SU-DHL-6 (cell line): ENCODE measurements at regions not wholly inside any gene's neighbourhood (a gene's known extent, or its start where the extent isn't known, plus 50 kb on each side); places are given as distances from the start of the nearest gene placed in this dataset.
"Not testable (repeated sequence)": the region's sequence is repeated elsewhere in the genome, so short reads cannot be mapped to it uniquely, and the experiment has no call there.

Experiments used
- H2AFZ ChIP-seq: fragments of 200-600 bp; sonication (generic); 2 replicates; pipeline ENCODE4 v1.6.1; 2014; ENCODE audit warnings: low read depth, mild to moderate bottlenecking, moderate library complexity, mixed read lengths, antibody characterized with exemption, low read length; ENCODE audit not compliant: severe bottlenecking
- H3F3A ChIP-seq: fragments of 200-600 bp; shearing (Covaris generic); 2 replicates; pipeline ENCODE4 v1.6.0; 2016; ENCODE audit warnings: antibody characterized with exemption, mild to moderate bottlenecking; ENCODE audit not compliant: insufficient read depth
- H3K27ac ChIP-seq: fragments of 200-600 bp; sonication (generic); 2 replicates; pipeline ENCODE4 v1.5.1; 2016; ENCODE audit warnings: low read depth, mild to moderate bottlenecking, low read length, moderate library complexity, mixed read lengths
- H3K27me3 ChIP-seq: fragments of 200-600 bp; sonication (generic), shearing (Covaris generic); 2 replicates; pipeline ENCODE4 v1.6.0; 2014; ENCODE audit warnings: mild to moderate bottlenecking, low read length
- H3K36me3 ChIP-seq: fragments of 200-600 bp; sonication (generic); 2 replicates; pipeline ENCODE4 v1.6.1; 2014; ENCODE audit warnings: mild to moderate bottlenecking, low read length, mixed read lengths
- H3K4me2 ChIP-seq: fragments of 300-600, 200-600 bp; shearing (Covaris generic), sonication (generic); 2 replicates; pipeline ENCODE4 v1.6.0; 2014; ENCODE audit warnings: low read length, low read depth, mild to moderate bottlenecking; ENCODE audit not compliant: poor library complexity, severe bottlenecking
- H3K4me3 ChIP-seq: fragments of 200-600 bp; sonication (generic); 2 replicates; pipeline ENCODE4 v1.5.1; 2014; ENCODE audit warnings: antibody characterized with exemption, low read length, mild to moderate bottlenecking, mixed read lengths; ENCODE audit not compliant: insufficient read depth, poor library complexity, severe bottlenecking
- H3K79me2 ChIP-seq: fragments of 200-600 bp; sonication (generic); 2 replicates; pipeline ENCODE4 v1.6.1; 2014; ENCODE audit warnings: mild to moderate bottlenecking, low read length, moderate library complexity; ENCODE audit not compliant: insufficient read depth
- H3K9ac ChIP-seq: fragments of 200-600 bp; sonication (generic); 2 replicates; pipeline ENCODE4 v1.7.0; 2014; ENCODE audit warnings: mild to moderate bottlenecking, low read length
- H3K9me2 ChIP-seq: fragments of 200-600 bp; sonication (generic); replicated peaks from 2 replicates; pipeline ENCODE4 v1.6.1; 2014; ENCODE audit warnings: low read length; ENCODE audit not compliant: insufficient read depth
- H3K9me3 ChIP-seq: fragments of 200-600 bp; sonication (generic); 2 replicates; pipeline ENCODE4 v1.6.1; 2014; ENCODE audit warnings: low read length, mixed read lengths; ENCODE audit not compliant: insufficient read depth
- H4K20me1 ChIP-seq: fragments of 200-600 bp; sonication (generic); 2 replicates; pipeline ENCODE4 v1.6.1; 2014; ENCODE audit warnings: low read depth, mild to moderate bottlenecking, antibody characterized with exemption, low read length, moderate library complexity, mixed read lengths
- CTCF ChIP-seq: fragments of 200-600 bp; sonication (generic); IDR thresholded peaks from one replicate; pipeline ENCODE4 v1.5.1; 2017; ENCODE audit warnings: antibody characterized with exemption, mild to moderate bottlenecking, low read length, moderate library complexity; ENCODE audit not compliant: insufficient read depth, poor library complexity, severe bottlenecking
- EZH2phosphoT487 ChIP-seq: fragments of 200-600 bp; sonication (generic), shearing (Covaris generic); conservative IDR thresholded peaks from 2 replicates; pipeline ENCODE4 v1.6.1; 2018; ENCODE audit warnings: mild to moderate bottlenecking, antibody characterized with exemption, low read length, moderate library complexity, mixed read lengths

GRCh38 chr11:21653951-21654421 lies 538.9 kb upstream of the ANO5 start:
- Histone ChIP-seq H3K9me3 (no peaks in the 10 kb centered on the region), H3K4me3 (no peak overlapping the region), H3K36me3 (no peaks in the 10 kb centered on the region), H3K27ac (no peak overlapping the region), H3K27me3 (no peaks in the 10 kb centered on the region), H3K79me2 (no peaks in the 10 kb centered on the region), H4K20me1 (no peaks in the 10 kb centered on the region), H3K9ac (no peak overlapping the region), H3K9me2 (0 out of 2 replicates have a peak, but pooled peaks cover 4% of the 10 kb centered on the region), H3F3A (no peaks in the 10 kb centered on the region), H2AFZ (no peak overlapping the region), H3K4me2 (no peak overlapping the region)
- TF ChIP-seq CTCF, result no peak
- TF ChIP-seq EZH2phosphoT487, result no peak

- Histone ChIP-seq H3K27ac (no peak overlapping the region), H3K4me2 (no peak overlapping the region), H3K9me3 (no peaks in the 10 kb centered on the region), H3K36me3 (no peaks in the 10 kb centered on the region), H3K4me3 (no peak overlapping the region), H3K79me2 (no peaks in the 10 kb centered on the region), H3K9ac (no peak overlapping the region), H3F3A (no peaks in the 10 kb centered on the region), H4K20me1 (no peaks in the 10 kb centered on the region; the same call in 1 of the 2 replicates), H3K9me2 (0 out of 2 replicates have a peak, but pooled peaks cover 2% of the 10 kb centered on the region), H2AFZ (no peak overlapping the region), H3K27me3 (no peaks in the 10 kb centered on the region)
- TF ChIP-seq CTCF (no peak), EZH2phosphoT487 (no peak)
These were observed 536.8 kb upstream of the ANO5 start for GRCh38 chr11:21656065-21656464.

- Histone ChIP-seq H3F3A (no peaks in the 10 kb centered on the region), H3K9ac (no peak overlapping the region), H3K36me3 (no peaks in the 10 kb centered on the region), H3K9me3 (peaks cover 3% of the 10 kb centered on the region; the same call in 1 of the 2 replicates), H3K27me3 (no peaks in the 10 kb centered on the region), H3K9me2 (no peaks in the 10 kb centered on the region), H2AFZ (no peak overlapping the region), H3K79me2 (no peaks in the 10 kb centered on the region), H3K4me2 (no peak overlapping the region), H3K4me3 (no peak overlapping the region), H3K27ac (no peak overlapping the region), H4K20me1 (no peaks in the 10 kb centered on the region; the same call in 1 of the 2 replicates)
- TF ChIP-seq EZH2phosphoT487, result no peak
- TF ChIP-seq CTCF, result no peak
These were observed 534.2 kb upstream of the ANO5 start for GRCh38 chr11:21658654-21659193.

- H3K36me3 ChIP-seq, H3K4me3 ChIP-seq, H2AFZ ChIP-seq, H3F3A ChIP-seq, H3K27me3 ChIP-seq, H3K4me2 ChIP-seq, H3K9me3 ChIP-seq, H4K20me1 ChIP-seq, H3K9me2 ChIP-seq, H3K27ac ChIP-seq, H3K79me2 ChIP-seq, H3K9ac ChIP-seq: not testable (repeated sequence)
These were observed 533.5 kb upstream of the ANO5 start for GRCh38 chr11:21659377-21659776.
